Erythroblast (primary cell): ENCODE measurements at regions not wholly inside any gene's neighbourhood (a gene's known extent, or its start where the extent isn't known, plus 50 kb on each side); places are given as distances from the start of the nearest gene placed in this dataset.

Experiments used
- GATA1 ChIP-seq: IDR thresholded peaks from 2 replicates; pipeline ENCODE4 v1.6.1; 2011; ENCODE audit warnings: low read depth, mild to moderate bottlenecking, control low read depth, low read length, moderate library complexity
- POLR2A ChIP-seq: IDR thresholded peaks from 2 replicates; pipeline ENCODE4 v1.6.1; 2011; ENCODE audit warnings: mild to moderate bottlenecking, low read length

GRCh38 chr1:229101011-229101871 is 169.7 kb upstream of the RAB4A start:
- TF ChIP-seq POLR2A = no peak
- TF ChIP-seq GATA1 = no peak
